ENCODE measurements at regions not wholly inside any gene's neighbourhood (a gene's known extent, or its start where the extent isn't known, plus 50 kb on each side); places are given as distances from the start of the nearest gene placed in this dataset.

DNA sequence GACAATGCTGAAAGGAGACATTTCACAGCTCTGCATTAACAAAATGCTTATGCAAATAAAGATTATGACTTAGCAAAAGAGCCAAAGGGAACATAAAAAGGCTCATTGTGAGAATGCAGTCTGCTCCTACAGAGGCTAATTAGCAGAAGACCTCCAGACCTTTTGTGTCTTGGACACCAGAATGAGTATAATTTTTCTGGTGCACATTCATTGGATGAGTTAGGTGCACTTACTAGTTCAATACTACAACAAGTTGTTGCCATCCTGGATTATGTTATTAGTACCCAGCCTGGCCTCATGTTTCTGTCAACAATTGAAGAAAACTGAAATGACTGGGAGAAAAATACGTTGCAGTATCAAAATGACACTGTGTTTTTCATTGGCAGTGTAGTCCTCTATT lies 613.2 kb upstream of the CHORDC1 start (continued):
- TF ChIP-seq, protein P1, sequence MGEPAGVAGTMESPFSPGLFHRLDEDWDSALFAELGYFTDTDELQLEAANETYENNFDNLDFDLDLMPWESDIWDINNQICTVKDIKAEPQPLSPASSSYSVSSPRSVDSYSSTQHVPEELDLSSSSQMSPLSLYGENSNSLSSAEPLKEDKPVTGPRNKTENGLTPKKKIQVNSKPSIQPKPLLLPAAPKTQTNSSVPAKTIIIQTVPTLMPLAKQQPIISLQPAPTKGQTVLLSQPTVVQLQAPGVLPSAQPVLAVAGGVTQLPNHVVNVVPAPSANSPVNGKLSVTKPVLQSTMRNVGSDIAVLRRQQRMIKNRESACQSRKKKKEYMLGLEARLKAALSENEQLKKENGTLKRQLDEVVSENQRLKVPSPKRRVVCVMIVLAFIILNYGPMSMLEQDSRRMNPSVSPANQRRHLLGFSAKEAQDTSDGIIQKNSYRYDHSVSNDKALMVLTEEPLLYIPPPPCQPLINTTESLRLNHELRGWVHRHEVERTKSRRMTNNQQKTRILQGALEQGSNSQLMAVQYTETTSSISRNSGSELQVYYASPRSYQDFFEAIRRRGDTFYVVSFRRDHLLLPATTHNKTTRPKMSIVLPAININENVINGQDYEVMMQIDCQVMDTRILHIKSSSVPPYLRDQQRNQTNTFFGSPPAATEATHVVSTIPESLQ (CRISPR knock-in tag; IDR thresholded peaks at IDR 0.05), result no peak
- TF ChIP-seq ETV6 (CRISPR knock-in tag; IDR thresholded peaks at IDR 0.05), result no peak

DNA sequence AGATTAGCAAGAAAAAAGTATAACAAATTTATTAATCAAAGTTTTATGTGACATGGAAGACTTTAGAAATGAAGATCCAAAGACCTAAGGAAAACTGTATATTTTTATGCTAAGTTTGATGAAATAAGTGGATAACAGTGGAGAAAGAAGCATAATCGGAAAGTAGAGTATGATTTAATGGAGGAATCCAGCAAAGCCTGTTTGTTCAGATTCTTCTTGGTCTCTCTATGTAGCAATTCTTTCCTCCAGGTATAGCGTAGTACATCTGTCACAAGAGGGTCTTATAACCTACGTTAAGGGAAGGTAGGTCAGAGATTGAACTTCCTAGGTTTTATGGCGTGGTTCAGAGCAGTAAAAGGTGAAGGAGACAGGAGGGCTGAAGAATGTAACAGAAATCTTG lies 600.6 kb upstream of the CHORDC1 start:
- H3K27me3 Mint-ChIP-seq (ENCODE audit: low read depth), result no peaks in the 10 kb centered on the region; the same call in 1 of the 2 replicates
- DNase-seq (ENCODE audit: low spot score) (no peak), ATAC-seq (no peak)
- H3K4me3 Mint-ChIP-seq, result no peak overlapping the region
- H3K9me3 Mint-ChIP-seq, result no peaks in the 10 kb centered on the region
- peaks cover 2% of the 10 kb centered on the region; the same call in 1 of the 2 replicates for H3K4me1 Mint-ChIP-seq
- no peaks in the 10 kb centered on the region for H3K36me3 Mint-ChIP-seq
- ChIA-PET POLR2A (no interaction called here), CTCF (no interaction called here)
- H3K27ac Mint-ChIP-seq, result no peak overlapping the region
- TF ChIP-seq, protein P2, sequence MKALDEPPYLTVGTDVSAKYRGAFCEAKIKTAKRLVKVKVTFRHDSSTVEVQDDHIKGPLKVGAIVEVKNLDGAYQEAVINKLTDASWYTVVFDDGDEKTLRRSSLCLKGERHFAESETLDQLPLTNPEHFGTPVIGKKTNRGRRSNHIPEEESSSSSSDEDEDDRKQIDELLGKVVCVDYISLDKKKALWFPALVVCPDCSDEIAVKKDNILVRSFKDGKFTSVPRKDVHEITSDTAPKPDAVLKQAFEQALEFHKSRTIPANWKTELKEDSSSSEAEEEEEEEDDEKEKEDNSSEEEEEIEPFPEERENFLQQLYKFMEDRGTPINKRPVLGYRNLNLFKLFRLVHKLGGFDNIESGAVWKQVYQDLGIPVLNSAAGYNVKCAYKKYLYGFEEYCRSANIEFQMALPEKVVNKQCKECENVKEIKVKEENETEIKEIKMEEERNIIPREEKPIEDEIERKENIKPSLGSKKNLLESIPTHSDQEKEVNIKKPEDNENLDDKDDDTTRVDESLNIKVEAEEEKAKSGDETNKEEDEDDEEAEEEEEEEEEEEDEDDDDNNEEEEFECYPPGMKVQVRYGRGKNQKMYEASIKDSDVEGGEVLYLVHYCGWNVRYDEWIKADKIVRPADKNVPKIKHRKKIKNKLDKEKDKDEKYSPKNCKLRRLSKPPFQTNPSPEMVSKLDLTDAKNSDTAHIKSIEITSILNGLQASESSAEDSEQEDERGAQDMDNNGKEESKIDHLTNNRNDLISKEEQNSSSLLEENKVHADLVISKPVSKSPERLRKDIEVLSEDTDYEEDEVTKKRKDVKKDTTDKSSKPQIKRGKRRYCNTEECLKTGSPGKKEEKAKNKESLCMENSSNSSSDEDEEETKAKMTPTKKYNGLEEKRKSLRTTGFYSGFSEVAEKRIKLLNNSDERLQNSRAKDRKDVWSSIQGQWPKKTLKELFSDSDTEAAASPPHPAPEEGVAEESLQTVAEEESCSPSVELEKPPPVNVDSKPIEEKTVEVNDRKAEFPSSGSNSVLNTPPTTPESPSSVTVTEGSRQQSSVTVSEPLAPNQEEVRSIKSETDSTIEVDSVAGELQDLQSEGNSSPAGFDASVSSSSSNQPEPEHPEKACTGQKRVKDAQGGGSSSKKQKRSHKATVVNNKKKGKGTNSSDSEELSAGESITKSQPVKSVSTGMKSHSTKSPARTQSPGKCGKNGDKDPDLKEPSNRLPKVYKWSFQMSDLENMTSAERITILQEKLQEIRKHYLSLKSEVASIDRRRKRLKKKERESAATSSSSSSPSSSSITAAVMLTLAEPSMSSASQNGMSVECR (CRISPR knock-in tag; IDR thresholded peaks at IDR 0.05; ENCODE audit: borderline replicate concordance), result no peak
- TF ChIP-seq, protein P3, sequence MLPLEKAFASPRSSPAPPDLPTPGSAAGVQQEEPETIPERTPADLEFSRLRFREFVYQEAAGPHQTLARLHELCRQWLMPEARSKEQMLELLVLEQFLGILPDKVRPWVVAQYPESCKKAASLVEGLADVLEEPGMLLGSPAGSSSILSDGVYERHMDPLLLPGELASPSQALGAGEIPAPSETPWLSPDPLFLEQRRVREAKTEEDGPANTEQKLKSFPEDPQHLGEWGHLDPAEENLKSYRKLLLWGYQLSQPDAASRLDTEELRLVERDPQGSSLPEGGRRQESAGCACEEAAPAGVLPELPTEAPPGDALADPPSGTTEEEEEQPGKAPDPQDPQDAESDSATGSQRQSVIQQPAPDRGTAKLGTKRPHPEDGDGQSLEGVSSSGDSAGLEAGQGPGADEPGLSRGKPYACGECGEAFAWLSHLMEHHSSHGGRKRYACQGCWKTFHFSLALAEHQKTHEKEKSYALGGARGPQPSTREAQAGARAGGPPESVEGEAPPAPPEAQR (CRISPR knock-in tag; IDR thresholded peaks at IDR 0.05), result no peak
- TF ChIP-seq, protein P4, sequence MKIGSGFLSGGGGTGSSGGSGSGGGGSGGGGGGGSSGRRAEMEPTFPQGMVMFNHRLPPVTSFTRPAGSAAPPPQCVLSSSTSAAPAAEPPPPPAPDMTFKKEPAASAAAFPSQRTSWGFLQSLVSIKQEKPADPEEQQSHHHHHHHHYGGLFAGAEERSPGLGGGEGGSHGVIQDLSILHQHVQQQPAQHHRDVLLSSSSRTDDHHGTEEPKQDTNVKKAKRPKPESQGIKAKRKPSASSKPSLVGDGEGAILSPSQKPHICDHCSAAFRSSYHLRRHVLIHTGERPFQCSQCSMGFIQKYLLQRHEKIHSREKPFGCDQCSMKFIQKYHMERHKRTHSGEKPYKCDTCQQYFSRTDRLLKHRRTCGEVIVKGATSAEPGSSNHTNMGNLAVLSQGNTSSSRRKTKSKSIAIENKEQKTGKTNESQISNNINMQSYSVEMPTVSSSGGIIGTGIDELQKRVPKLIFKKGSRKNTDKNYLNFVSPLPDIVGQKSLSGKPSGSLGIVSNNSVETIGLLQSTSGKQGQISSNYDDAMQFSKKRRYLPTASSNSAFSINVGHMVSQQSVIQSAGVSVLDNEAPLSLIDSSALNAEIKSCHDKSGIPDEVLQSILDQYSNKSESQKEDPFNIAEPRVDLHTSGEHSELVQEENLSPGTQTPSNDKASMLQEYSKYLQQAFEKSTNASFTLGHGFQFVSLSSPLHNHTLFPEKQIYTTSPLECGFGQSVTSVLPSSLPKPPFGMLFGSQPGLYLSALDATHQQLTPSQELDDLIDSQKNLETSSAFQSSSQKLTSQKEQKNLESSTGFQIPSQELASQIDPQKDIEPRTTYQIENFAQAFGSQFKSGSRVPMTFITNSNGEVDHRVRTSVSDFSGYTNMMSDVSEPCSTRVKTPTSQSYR (CRISPR knock-in tag; IDR thresholded peaks at IDR 0.05), result no peak
- no peak for TF ChIP-seq ZNF423 (CRISPR knock-in tag; IDR thresholded peaks at IDR 0.05)
- TF ChIP-seq, protein P5, sequence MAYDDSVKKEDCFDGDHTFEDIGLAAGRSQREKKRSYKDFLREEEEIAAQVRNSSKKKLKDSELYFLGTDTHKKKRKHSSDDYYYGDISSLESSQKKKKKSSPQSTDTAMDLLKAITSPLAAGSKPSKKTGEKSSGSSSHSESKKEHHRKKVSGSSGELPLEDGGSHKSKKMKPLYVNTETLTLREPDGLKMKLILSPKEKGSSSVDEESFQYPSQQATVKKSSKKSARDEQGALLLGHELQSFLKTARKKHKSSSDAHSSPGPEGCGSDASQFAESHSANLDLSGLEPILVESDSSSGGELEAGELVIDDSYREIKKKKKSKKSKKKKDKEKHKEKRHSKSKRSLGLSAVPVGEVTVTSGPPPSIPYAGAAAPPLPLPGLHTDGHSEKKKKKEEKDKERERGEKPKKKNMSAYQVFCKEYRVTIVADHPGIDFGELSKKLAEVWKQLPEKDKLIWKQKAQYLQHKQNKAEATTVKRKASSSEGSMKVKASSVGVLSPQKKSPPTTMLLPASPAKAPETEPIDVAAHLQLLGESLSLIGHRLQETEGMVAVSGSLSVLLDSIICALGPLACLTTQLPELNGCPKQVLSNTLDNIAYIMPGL (CRISPR knock-in tag; IDR thresholded peaks at IDR 0.05), result no peak
- TF ChIP-seq, protein P1 (CRISPR knock-in tag; IDR thresholded peaks at IDR 0.05), result no peak
- TF ChIP-seq EMX1 (CRISPR knock-in tag; IDR thresholded peaks at IDR 0.05), result no peak
- TF ChIP-seq, protein P6, sequence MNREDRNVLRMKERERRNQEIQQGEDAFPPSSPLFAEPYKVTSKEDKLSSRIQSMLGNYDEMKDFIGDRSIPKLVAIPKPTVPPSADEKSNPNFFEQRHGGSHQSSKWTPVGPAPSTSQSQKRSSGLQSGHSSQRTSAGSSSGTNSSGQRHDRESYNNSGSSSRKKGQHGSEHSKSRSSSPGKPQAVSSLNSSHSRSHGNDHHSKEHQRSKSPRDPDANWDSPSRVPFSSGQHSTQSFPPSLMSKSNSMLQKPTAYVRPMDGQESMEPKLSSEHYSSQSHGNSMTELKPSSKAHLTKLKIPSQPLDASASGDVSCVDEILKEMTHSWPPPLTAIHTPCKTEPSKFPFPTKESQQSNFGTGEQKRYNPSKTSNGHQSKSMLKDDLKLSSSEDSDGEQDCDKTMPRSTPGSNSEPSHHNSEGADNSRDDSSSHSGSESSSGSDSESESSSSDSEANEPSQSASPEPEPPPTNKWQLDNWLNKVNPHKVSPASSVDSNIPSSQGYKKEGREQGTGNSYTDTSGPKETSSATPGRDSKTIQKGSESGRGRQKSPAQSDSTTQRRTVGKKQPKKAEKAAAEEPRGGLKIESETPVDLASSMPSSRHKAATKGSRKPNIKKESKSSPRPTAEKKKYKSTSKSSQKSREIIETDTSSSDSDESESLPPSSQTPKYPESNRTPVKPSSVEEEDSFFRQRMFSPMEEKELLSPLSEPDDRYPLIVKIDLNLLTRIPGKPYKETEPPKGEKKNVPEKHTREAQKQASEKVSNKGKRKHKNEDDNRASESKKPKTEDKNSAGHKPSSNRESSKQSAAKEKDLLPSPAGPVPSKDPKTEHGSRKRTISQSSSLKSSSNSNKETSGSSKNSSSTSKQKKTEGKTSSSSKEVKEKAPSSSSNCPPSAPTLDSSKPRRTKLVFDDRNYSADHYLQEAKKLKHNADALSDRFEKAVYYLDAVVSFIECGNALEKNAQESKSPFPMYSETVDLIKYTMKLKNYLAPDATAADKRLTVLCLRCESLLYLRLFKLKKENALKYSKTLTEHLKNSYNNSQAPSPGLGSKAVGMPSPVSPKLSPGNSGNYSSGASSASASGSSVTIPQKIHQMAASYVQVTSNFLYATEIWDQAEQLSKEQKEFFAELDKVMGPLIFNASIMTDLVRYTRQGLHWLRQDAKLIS (CRISPR knock-in tag; IDR thresholded peaks at IDR 0.05; ENCODE audit: borderline replicate concordance), result no peak
- TF ChIP-seq JUN (CRISPR knock-in tag; IDR thresholded peaks at IDR 0.05), result no peak
- TF ChIP-seq, protein P7, sequence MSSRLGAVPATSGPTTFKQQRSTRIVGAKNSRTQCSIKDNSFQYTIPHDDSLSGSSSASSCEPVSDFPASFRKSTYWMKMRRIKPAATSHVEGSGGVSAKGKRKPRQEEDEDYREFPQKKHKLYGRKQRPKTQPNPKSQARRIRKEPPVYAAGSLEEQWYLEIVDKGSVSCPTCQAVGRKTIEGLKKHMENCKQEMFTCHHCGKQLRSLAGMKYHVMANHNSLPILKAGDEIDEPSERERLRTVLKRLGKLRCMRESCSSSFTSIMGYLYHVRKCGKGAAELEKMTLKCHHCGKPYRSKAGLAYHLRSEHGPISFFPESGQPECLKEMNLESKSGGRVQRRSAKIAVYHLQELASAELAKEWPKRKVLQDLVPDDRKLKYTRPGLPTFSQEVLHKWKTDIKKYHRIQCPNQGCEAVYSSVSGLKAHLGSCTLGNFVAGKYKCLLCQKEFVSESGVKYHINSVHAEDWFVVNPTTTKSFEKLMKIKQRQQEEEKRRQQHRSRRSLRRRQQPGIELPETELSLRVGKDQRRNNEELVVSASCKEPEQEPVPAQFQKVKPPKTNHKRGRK (CRISPR knock-in tag; IDR thresholded peaks at IDR 0.05; ENCODE audit: borderline replicate concordance), result no peak
- no peak for TF ChIP-seq FOXP1 (CRISPR knock-in tag; IDR thresholded peaks at IDR 0.05; ENCODE audit: borderline replicate concordance)
- TF ChIP-seq, protein P8, sequence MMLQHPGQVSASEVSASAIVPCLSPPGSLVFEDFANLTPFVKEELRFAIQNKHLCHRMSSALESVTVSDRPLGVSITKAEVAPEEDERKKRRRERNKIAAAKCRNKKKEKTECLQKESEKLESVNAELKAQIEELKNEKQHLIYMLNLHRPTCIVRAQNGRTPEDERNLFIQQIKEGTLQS (CRISPR knock-in tag; conservative IDR thresholded peaks at IDR 0.05), result no peak
- no peak for TF ChIP-seq NFATC4 (CRISPR knock-in tag; IDR thresholded peaks at IDR 0.05)
- TF ChIP-seq SOX15 (CRISPR knock-in tag; IDR thresholded peaks at IDR 0.05), result no peak
